Endodermal cell (in vitro differentiated cells): ENCODE measurements at regions not wholly inside any gene's neighbourhood (a gene's known extent, or its start where the extent isn't known, plus 50 kb on each side); places are given as distances from the start of the nearest gene placed in this dataset.

Experiments used
- DNase-seq: peaks from one replicate; pipeline ENCODE4 v3.0.0-alpha.2; 2017
- H3K27ac ChIP-seq: 2 replicates; pipeline ENCODE4 v1.5.1; 2013; ENCODE audit warnings: mild to moderate bottlenecking, low read depth, low read length, moderate library complexity
- H3K27me3 ChIP-seq: 2 replicates; pipeline ENCODE4 v1.6.1; 2013; ENCODE audit warnings: mild to moderate bottlenecking, low read length, moderate library complexity; ENCODE audit not compliant: insufficient read depth, control insufficient read depth, poor library complexity, severe bottlenecking
- H3K36me3 ChIP-seq: 2 replicates; pipeline ENCODE4 v1.7.0; 2013; ENCODE audit warnings: mild to moderate bottlenecking, low read length, moderate library complexity; ENCODE audit not compliant: control insufficient read depth, insufficient read depth
- H3K4me1 ChIP-seq: one replicate; pipeline ENCODE4 v1.7.0; 2013; ENCODE audit warnings: low read length; ENCODE audit not compliant: control insufficient read depth, insufficient read depth
- H3K4me3 ChIP-seq: 2 replicates; pipeline ENCODE4 v1.5.1; 2013; ENCODE audit warnings: mild to moderate bottlenecking, low read length, moderate library complexity
- H3K9ac ChIP-seq: 2 replicates; pipeline ENCODE4 v1.6.1; 2013; ENCODE audit warnings: mild to moderate bottlenecking, low read length, moderate library complexity; ENCODE audit not compliant: poor library complexity, severe bottlenecking; ENCODE audit errors: extremely low read depth
- H3K9me3 ChIP-seq: 2 replicates; pipeline ENCODE4 v1.6.1; 2013; ENCODE audit warnings: mild to moderate bottlenecking, low read length, moderate library complexity; ENCODE audit not compliant: control insufficient read depth
- H3K27ac Mint-ChIP-seq: 2 replicates; pipeline ENCODE4 v1.8.0; 2020; ENCODE audit warnings: mixed read lengths
- H3K27me3 Mint-ChIP-seq: 2 replicates; pipeline ENCODE4 v1.8.0; 2021; ENCODE audit warnings: mild to moderate bottlenecking, mixed read lengths; ENCODE audit not compliant: insufficient read depth
- H3K36me3 Mint-ChIP-seq: 2 replicates; pipeline ENCODE4 v1.8.0; 2020; ENCODE audit warnings: low read depth, mixed read lengths
- H3K4me1 Mint-ChIP-seq: 2 replicates; pipeline ENCODE4 v1.8.0; 2020; ENCODE audit warnings: mixed read lengths
- H3K4me3 Mint-ChIP-seq: 2 replicates; pipeline ENCODE4 v1.8.0; 2020; ENCODE audit warnings: mild to moderate bottlenecking, moderate library complexity, mixed read lengths
- H3K9me3 Mint-ChIP-seq: 2 replicates; pipeline ENCODE4 v1.8.0; 2020; ENCODE audit warnings: mild to moderate bottlenecking, mixed read lengths
- CTCF ChIP-seq: fragments of 200-600 bp; sonication (generic); conservative IDR thresholded peaks from 2 replicates; pipeline ENCODE4 v1.5.0; 2021; ENCODE audit warnings: antibody characterized with exemption, mild to moderate bottlenecking
- WGBS, 2 experiments: methylation state at CpG; one replicate each; pipeline versions ENCODE4 v1.1.5 to v1.1.7; 2013; ENCODE audit warnings: missing lambda C conversion rate in 2 of 2, mixed read lengths in 1 of 2; ENCODE audit not compliant: insufficient coverage in 1 of 2, insufficient read length in 1 of 2; 5-methylcytosine and 5-hydroxymethylcytosine counted together

GRCh38 chr17:70308618-70309017 lies 139.3 kb downstream of the KCNJ2 start:
- no peaks in the 10 kb centered on the region for H3K27me3 Mint-ChIP-seq
- no peaks in the 10 kb centered on the region for H3K4me1 Mint-ChIP-seq
- Histone ChIP-seq H3K9ac (no peak overlapping the region), H3K9me3 (no peaks in the 10 kb centered on the region), H3K4me1 (no peaks in the 10 kb centered on the region), H3K27ac (no peak overlapping the region), H3K4me3 (no peak overlapping the region), H3K27me3 (no peaks in the 10 kb centered on the region), H3K36me3 (no peaks in the 10 kb centered on the region)
- H3K4me3 Mint-ChIP-seq: no peak overlapping the region
- no peaks in the 10 kb centered on the region for H3K36me3 Mint-ChIP-seq
- peaks cover 2% of the 10 kb centered on the region for H3K9me3 Mint-ChIP-seq
- no peak overlapping the region for H3K27ac Mint-ChIP-seq
- 94 to 100% methylated on average over 1 to 2 of the region's 2 CpGs for WGBS, 2 experiments
- TF ChIP-seq CTCF: no peak
- no peak for DNase-seq

GRCh38 chr17:70310221-70310672 lies 140.9 kb downstream of the KCNJ2 start:
- H3K9me3 Mint-ChIP-seq: peaks cover 2% of the 10 kb centered on the region
- no peaks in the 10 kb centered on the region for H3K27me3 ChIP-seq
- no peak for DNase-seq
- no peaks in the 10 kb centered on the region for H3K27me3 Mint-ChIP-seq
- no peaks in the 10 kb centered on the region for H3K9me3 ChIP-seq
- no peak overlapping the region for H3K4me3 ChIP-seq
- no peaks in the 10 kb centered on the region for H3K4me1 Mint-ChIP-seq
- no peak overlapping the region for H3K9ac ChIP-seq
- H3K36me3 ChIP-seq: no peaks in the 10 kb centered on the region
- H3K4me3 Mint-ChIP-seq: no peak overlapping the region
- H3K27ac Mint-ChIP-seq: no peak overlapping the region
- no peak overlapping the region for H3K27ac ChIP-seq
- no peaks in the 10 kb centered on the region for H3K4me1 ChIP-seq
- no peaks in the 10 kb centered on the region for H3K36me3 Mint-ChIP-seq
- no peak for TF ChIP-seq CTCF
- WGBS, 2 experiments: 96 to 97% methylated on average over 3 to 4 of the region's 4 CpGs

GRCh38 chr17:70313086-70313852 lies 143.9 kb downstream of the KCNJ2 start:
- Histone ChIP-seq H3K27me3 (no peaks in the 10 kb centered on the region), H3K4me3 (no peak overlapping the region), H3K27ac (no peak overlapping the region), H3K9ac (no peak overlapping the region), H3K36me3 (no peaks in the 10 kb centered on the region), H3K9me3 (no peaks in the 10 kb centered on the region), H3K4me1 (no peaks in the 10 kb centered on the region)
- H3K4me3 Mint-ChIP-seq: no peak overlapping the region
- H3K9me3 Mint-ChIP-seq: peaks cover 2% of the 10 kb centered on the region
- no peaks in the 10 kb centered on the region for H3K4me1 Mint-ChIP-seq
- no peaks in the 10 kb centered on the region for H3K36me3 Mint-ChIP-seq
- WGBS, 2 experiments: 90 to 91% methylated on average over 4 to 10 of the region's 11 CpGs
- no peak for TF ChIP-seq CTCF
- DNase-seq: no peak
- no peak overlapping the region for H3K27ac Mint-ChIP-seq
- no peaks in the 10 kb centered on the region for H3K27me3 Mint-ChIP-seq
